Gastrocnemius medialis (tissue), 4 donors: ENCODE measurements at regions not wholly inside any gene's neighbourhood (a gene's known extent, or its start where the extent isn't known, plus 50 kb on each side); places are given as distances from the start of the nearest gene placed in this dataset.
A peak's percentile ranks its signal among the peaks of the same experiment; 100 is the strongest.

Source experiments
- ATAC-seq, 2 donors: fragments of 150-250 bp; one replicate each; pipeline ENCODE4 v1.9.1; 2016
- DNase-seq, 2 donors: peaks; one replicate each; pipeline ENCODE4 v3.0.0-alpha.2; 2019
- H3K27ac ChIP-seq, 4 donors: fragments of 200-600 bp; sonication (generic); 1 replicate in 1 of 4; 2 replicates in 3 of 4; pipeline ENCODE4 v1.5.1; 2016 to 2018; ENCODE audit warnings: mild to moderate bottlenecking in 2 of 4, moderate library complexity in 1 of 4
- H3K27me3 ChIP-seq, 3 donors: fragments of 200-600 bp; sonication (generic) in 2 of 3; 1 replicate in 1 of 3; 2 replicates in 2 of 3; pipeline versions ENCODE4 v1.5.1 to v1.6.0; 2016 to 2019; ENCODE audit warnings: mild to moderate bottlenecking in 1 of 3, moderate library complexity in 1 of 3
- H3K36me3 ChIP-seq, 2 donors: fragments of 200-600 bp; sonication (generic) in 1 of 2; one replicate each; pipeline ENCODE4 v1.5.1; 2017 to 2018
- H3K4me1 ChIP-seq, 2 donors: fragments of 200-600 bp; sonication (generic) in 1 of 2; one replicate each; pipeline ENCODE4 v1.5.1; 2016 to 2017; ENCODE audit warnings: mild to moderate bottlenecking in 2 of 2
- H3K4me3 ChIP-seq, 4 donors: fragments of 200-600 bp; sonication (generic) in 3 of 4; 1 replicate in 1 of 4; 2 replicates in 3 of 4; pipeline ENCODE4 v1.5.1; 2016 to 2019; ENCODE audit warnings: mild to moderate bottlenecking in 2 of 4
- H3K9me3 ChIP-seq, 3 donors: fragments of 200-600 bp; sonication (generic) in 2 of 3; 1 replicate in 1 of 3; 2 replicates in 2 of 3; pipeline ENCODE4 v1.5.1; 2016 to 2019
- POLR2A ChIP-seq, 2 donors: fragments of 450-650 bp; IDR thresholded peaks; one replicate each; pipeline ENCODE4 v1.6.1; 2017; ENCODE audit warnings: antibody characterized with exemption in 2 of 2, mild to moderate bottlenecking in 2 of 2, moderate library complexity in 2 of 2
- in situ Hi-C, 4 donors: fragments of 200-750 bp; cut with MboI; loops; one replicate each; pipeline versions ENCODE4 v1.15.0 to v1.8.0; 2017; ENCODE audit warnings: low sequenced_read_pairs in 4 of 4
- intact Hi-C: fragments of 100-400 bp; cut with DNase I; formaldehyde crosslinking; loops from one replicate; pipeline ENCODE4 v1.15.1; 2023; ENCODE audit warnings: low total_unique reads
- TF ChIP-seq, protein P1 (sequence below), 5 experiments: fragments of 450-650 bp in 3 of 5; fragments of 200-600 bp in 2 of 5; sonication (generic) in 2 of 5; IDR thresholded peaks in 4 of 5; conservative IDR thresholded peaks in 1 of 5; 1 replicate in 4 of 5; 2 replicates in 1 of 5; pipeline ENCODE4 v1.5.1; 2016 to 2019; ENCODE audit warnings: antibody characterized with exemption in 5 of 5, mild to moderate bottlenecking in 3 of 5, moderate library complexity in 3 of 5

DNA sequence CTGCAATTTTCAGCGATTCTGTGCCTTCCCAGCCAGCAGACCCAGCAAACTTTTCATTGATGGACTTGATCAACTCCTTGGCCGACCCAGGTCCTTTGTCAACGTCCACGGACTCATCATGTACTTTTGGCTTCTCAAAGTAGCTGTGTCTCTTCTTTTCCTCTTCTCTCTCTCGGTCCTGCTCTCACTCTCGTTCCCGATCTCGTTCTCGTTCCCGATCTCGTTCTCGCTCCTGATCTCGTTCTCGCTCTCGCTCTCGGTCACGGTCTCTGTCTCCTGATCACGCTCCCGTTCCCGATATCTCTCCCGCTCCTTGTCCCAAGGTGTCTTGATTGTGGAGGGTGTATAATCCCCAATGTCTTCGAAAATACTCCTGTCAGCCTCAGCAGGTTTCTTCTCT is 219.5 kb upstream of the FANCL start:
- intact Hi-C loops, result no loop called here
- no peak for TF ChIP-seq POLR2A (IDR thresholded peaks at IDR 0.05)
- TF ChIP-seq, protein P1, sequence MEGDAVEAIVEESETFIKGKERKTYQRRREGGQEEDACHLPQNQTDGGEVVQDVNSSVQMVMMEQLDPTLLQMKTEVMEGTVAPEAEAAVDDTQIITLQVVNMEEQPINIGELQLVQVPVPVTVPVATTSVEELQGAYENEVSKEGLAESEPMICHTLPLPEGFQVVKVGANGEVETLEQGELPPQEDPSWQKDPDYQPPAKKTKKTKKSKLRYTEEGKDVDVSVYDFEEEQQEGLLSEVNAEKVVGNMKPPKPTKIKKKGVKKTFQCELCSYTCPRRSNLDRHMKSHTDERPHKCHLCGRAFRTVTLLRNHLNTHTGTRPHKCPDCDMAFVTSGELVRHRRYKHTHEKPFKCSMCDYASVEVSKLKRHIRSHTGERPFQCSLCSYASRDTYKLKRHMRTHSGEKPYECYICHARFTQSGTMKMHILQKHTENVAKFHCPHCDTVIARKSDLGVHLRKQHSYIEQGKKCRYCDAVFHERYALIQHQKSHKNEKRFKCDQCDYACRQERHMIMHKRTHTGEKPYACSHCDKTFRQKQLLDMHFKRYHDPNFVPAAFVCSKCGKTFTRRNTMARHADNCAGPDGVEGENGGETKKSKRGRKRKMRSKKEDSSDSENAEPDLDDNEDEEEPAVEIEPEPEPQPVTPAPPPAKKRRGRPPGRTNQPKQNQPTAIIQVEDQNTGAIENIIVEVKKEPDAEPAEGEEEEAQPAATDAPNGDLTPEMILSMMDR (IDR thresholded peaks at IDR 0.05 in 4 of 5, conservative IDR thresholded peaks at IDR 0.05 in 1 of 5), result no peak

DNA sequence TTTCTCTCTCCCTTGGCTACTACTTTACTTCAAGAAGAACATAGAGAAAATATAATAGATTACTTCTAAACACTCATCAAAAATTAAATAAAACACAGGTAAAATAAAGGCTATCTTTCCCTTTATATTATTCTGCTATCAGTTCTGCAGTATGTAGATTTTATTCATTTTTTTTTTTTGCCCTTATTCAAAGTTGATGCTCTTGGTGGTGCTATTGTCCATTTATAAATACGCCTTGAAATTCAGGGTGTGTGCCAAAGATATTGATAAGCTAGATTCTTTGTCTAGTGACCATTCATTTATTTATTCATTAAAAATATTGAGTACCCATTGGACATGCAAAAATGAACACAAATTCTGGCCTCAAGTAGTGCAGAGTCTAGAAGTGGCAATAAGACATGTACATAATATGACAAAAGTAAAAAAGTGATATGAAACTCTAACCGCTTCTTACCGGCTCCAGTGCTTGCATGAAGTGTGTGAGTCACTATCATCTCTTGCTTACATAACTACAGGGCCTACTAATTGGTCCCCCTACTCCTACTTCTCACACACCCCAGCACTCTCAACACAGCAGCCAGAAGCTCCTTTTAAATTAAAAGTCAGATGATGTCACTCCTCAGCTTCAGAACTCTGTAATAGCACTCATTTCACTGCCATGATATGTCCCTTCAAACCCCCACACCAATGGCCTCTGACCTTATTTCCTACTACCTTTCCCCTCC is 208.3 kb upstream of the FANCL start:
- TF ChIP-seq POLR2A (IDR thresholded peaks at IDR 0.05), result no peak
- TF ChIP-seq, protein P1 (IDR thresholded peaks at IDR 0.05 in 4 of 5, conservative IDR thresholded peaks at IDR 0.05 in 1 of 5), result no peak
- Histone ChIP-seq H3K27ac (no peak overlapping the region), H3K4me1 (no peaks in the 10 kb centered on the region), H3K4me3 (no peak overlapping the region), H3K27me3 (no peaks in the 10 kb centered on the region), H3K9me3 (no peaks in the 10 kb centered on the region), H3K36me3 (no peaks in the 10 kb centered on the region)
- ATAC-seq (no peak), DNase-seq (no peak)
- intact Hi-C loops (no loop called here), in situ Hi-C loops (no loop called here)

More for the DNA sequence above, 219.5 kb upstream of the FANCL start:
- Histone ChIP-seq H3K4me3 (no peak overlapping the region), H3K36me3 (no peaks in the 10 kb centered on the region), H3K9me3 (no peaks in the 10 kb centered on the region), H3K27ac (no peak overlapping the region), H3K27me3 (no peaks in the 10 kb centered on the region), H3K4me1 (no peaks in the 10 kb centered on the region)
- in situ Hi-C loops, result no loop called here
- no peak for ATAC-seq
- no peak for DNase-seq

DNA sequence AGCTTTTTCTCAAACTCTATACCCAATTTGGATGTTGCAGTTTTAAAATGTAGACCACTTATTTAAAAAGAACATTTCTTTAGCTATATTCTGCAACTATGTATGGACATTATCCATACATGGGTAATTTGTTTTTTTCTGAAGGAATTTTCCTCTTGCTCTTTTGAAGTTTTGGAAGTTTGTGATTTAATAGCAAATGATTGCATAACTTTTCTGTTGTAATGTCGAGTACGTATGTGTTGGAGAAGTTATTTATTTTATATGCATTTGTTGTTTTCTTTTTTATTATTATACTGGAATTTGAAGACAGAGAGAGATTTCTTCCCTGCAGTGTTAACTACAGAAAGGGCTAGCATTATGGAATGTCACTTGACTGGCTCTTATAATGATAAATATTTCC is 207.7 kb upstream of the FANCL start:
- DNase-seq, result no peak
- intact Hi-C loops (no loop called here), in situ Hi-C loops (no loop called here)
- no peaks in the 10 kb centered on the region for H3K27me3 ChIP-seq
- H3K36me3 ChIP-seq, result no peaks in the 10 kb centered on the region
- no peak for TF ChIP-seq POLR2A (IDR thresholded peaks at IDR 0.05)
- TF ChIP-seq, protein P1 (IDR thresholded peaks at IDR 0.05 in 4 of 5, conservative IDR thresholded peaks at IDR 0.05 in 1 of 5), result no peak
- H3K4me1 ChIP-seq, result no peaks in the 10 kb centered on the region
- H3K9me3 ChIP-seq, result no peaks in the 10 kb centered on the region
- H3K4me3 ChIP-seq, result no peak overlapping the region
- no peak for ATAC-seq
- H3K27ac ChIP-seq, result no peak overlapping the region

DNA sequence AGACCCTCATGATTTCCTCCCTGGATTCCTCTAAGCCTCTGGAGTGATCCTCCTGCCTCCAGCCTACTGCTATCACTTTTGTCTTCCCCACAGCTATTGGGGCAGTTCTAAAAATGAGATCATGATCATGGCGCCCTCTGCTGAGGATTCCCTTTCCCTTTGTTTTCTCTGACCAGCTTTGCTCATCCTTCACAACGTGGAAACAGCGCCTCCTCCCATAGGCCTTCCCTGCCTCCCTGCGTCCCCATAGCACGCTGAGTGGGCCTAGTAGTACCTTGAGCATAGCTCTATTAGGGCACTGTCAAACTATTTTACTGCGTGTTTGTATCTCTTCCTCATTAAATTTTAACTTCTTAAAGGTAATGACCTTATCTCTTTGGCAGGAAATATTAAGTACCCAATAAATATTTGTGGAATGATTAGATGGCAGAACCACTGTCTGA is 207.0 kb upstream of the FANCL start:
- no peaks in the 10 kb centered on the region for H3K9me3 ChIP-seq
- TF ChIP-seq, protein P1 (IDR thresholded peaks at IDR 0.05 in 4 of 5, conservative IDR thresholded peaks at IDR 0.05 in 1 of 5), result peak in 1 of 5 experiments; percentile 25
- no peak for TF ChIP-seq POLR2A (IDR thresholded peaks at IDR 0.05)
- no peaks in the 10 kb centered on the region for H3K4me1 ChIP-seq
- no peak for ATAC-seq
- no peaks in the 10 kb centered on the region for H3K36me3 ChIP-seq
- in situ Hi-C loops (no loop called here), intact Hi-C loops (no loop called here)
- no peak overlapping the region for H3K4me3 ChIP-seq
- H3K27me3 ChIP-seq, result no peaks in the 10 kb centered on the region
- no peak overlapping the region for H3K27ac ChIP-seq
- DNase-seq, result no peak

DNA sequence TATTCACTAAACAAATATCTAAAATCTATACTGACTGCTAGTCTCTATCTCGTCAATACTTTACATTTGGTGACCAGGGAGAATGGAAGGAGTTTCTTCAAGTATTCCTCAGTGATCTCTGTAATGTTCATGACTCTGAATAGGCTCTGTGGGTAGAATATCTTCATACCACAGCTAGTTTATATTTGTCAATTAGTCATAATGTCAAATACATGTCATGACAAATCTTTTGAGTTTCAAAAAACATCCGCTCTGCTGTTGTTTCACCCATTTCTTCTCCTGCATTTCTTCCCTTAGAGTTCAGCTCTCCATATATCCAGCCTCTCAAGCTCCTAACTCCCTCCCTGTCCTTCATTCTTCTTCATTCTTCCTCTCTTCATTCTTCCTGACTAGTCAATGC is 206.5 kb upstream of the FANCL start:
- Histone ChIP-seq H3K27ac (no peak overlapping the region), H3K4me3 (no peak overlapping the region), H3K9me3 (no peaks in the 10 kb centered on the region), H3K4me1 (no peaks in the 10 kb centered on the region), H3K27me3 (no peaks in the 10 kb centered on the region), H3K36me3 (no peaks in the 10 kb centered on the region)
- DNase-seq (no peak), ATAC-seq (no peak)
- no peak for TF ChIP-seq POLR2A (IDR thresholded peaks at IDR 0.05)
- TF ChIP-seq, protein P1 (IDR thresholded peaks at IDR 0.05 in 4 of 5, conservative IDR thresholded peaks at IDR 0.05 in 1 of 5), result no peak
- intact Hi-C loops, result no loop called here
- in situ Hi-C loops, result no loop called here
